Germinal center (tissue), 1 donor: ENCODE measurements at regions not wholly inside any gene's neighbourhood (a gene's known extent, or its start where the extent isn't known, plus 50 kb on each side); places are given as distances from the start of the nearest gene placed in this dataset.
"Not testable (repeated sequence)": the region's sequence is repeated elsewhere in the genome, so short reads cannot be mapped to it uniquely, and the experiment has no call there.

Source experiments
- DNase-seq: peaks from one replicate; pipeline ENCODE4 v3.0.0; 2012; ENCODE audit warnings: mixed read lengths, low spot score

- DNase-seq: no peak
Observed at GRCh38 chr3:137615659-137616418, 148.3 kb upstream of the SOX14 start.

- no peak for DNase-seq
Observed at GRCh38 chr3:137641879-137642704, 122.0 kb upstream of the SOX14 start.

GRCh38 chr3:137642831-137643230 is 121.3 kb upstream of the SOX14 start:
- no peak for DNase-seq

- no peak for DNase-seq
Observed at GRCh38 chr3:137647179-137647578, 116.9 kb upstream of the SOX14 start.

GRCh38 chr3:137669519-137670060 is 94.5 kb upstream of the SOX14 start:
- DNase-seq: no peak

GRCh38 chr3:137687181-137687879 is 76.8 kb upstream of the SOX14 start:
- no peak for DNase-seq

- no peak for DNase-seq
Observed at GRCh38 chr3:137692803-137693431, 71.2 kb upstream of the SOX14 start.

- DNase-seq: no peak
Observed at GRCh38 chr3:137693791-137694190, 70.3 kb upstream of the SOX14 start.

GRCh38 chr3:137694836-137695235 is 69.3 kb upstream of the SOX14 start:
- DNase-seq: no peak

GRCh38 chr3:137695351-137695750 is 68.8 kb upstream of the SOX14 start:
- DNase-seq: no peak

GRCh38 chr3:137709011-137709601 is 55.0 kb upstream of the SOX14 start:
- DNase-seq: no peak

GRCh38 chr3:137713965-137714364 is 50.1 kb upstream of the SOX14 start:
- not testable (repeated sequence) for DNase-seq
